SK-N-SH treated with all-trans-retinoic acid at 6 μM for 48 hours (cell line): ENCODE measurements at regions not wholly inside any gene's neighbourhood (a gene's known extent, or its start where the extent isn't known, plus 50 kb on each side); places are given as distances from the start of the nearest gene placed in this dataset.

ENCODE experiments used
- ATAC-seq: fragments of 200-7000 bp; cut with Tn5 transposase; 3 replicates; pipeline ENCODE4 v1.9.1; 2020; ENCODE audit warnings: mild to moderate bottlenecking, moderate library complexity
- ARNTL ChIP-seq: fragments of 450-650 bp; formaldehyde crosslinking; IDR thresholded peaks from 2 replicates; pipeline ENCODE4 v1.5.0; 2020; ENCODE audit warnings: low read depth, mild to moderate bottlenecking, moderate library complexity, borderline replicate concordance
- BACH2 ChIP-seq: fragments of 250-450 bp; sonication (Bioruptor Pico); IDR thresholded peaks from 2 replicates; pipeline ENCODE4 v1.9.0; 2021; ENCODE audit warnings: mild to moderate bottlenecking, borderline replicate concordance
- CSRNP3 ChIP-seq: fragments of 250-450 bp; sonication (Bioruptor Pico); IDR thresholded peaks from 2 replicates; pipeline ENCODE4 v1.5.1; 2021; ENCODE audit warnings: mild to moderate bottlenecking, moderate library complexity
- GLIS3 ChIP-seq: fragments of 250-450 bp; sonication (Bioruptor Pico); IDR thresholded peaks from 2 replicates; pipeline ENCODE4 v1.5.0; 2020; ENCODE audit warnings: mild to moderate bottlenecking, moderate library complexity
- ISL1 ChIP-seq: fragments of 250-450 bp; sonication (Bioruptor Pico); IDR thresholded peaks from 2 replicates; pipeline ENCODE4 v2.1.2; 2022; ENCODE audit warnings: mild to moderate bottlenecking, moderate library complexity
- OSR1 ChIP-seq: fragments of 250-450 bp; sonication (Bioruptor Pico); IDR thresholded peaks from 2 replicates; pipeline ENCODE4 v1.8.0; 2022; ENCODE audit warnings: moderate library complexity, mild to moderate bottlenecking, inconsistent platforms
- PATZ1 ChIP-seq: fragments of 250-450 bp; sonication (Bioruptor Pico); IDR thresholded peaks from 2 replicates; pipeline ENCODE4 v1.8.0; 2020; ENCODE audit warnings: mild to moderate bottlenecking, moderate library complexity, borderline replicate concordance
- POU6F1 ChIP-seq: fragments of 250-450 bp; sonication (Bioruptor Pico); IDR thresholded peaks from 2 replicates; pipeline ENCODE4 v1.8.0; 2021; ENCODE audit warnings: low read depth, mild to moderate bottlenecking, moderate library complexity, borderline replicate concordance
- RARB ChIP-seq: fragments of 250-450 bp; sonication (Bioruptor Pico); IDR thresholded peaks from 2 replicates; pipeline ENCODE4 v1.8.0; 2021; ENCODE audit warnings: mild to moderate bottlenecking, moderate library complexity
- SNAI2 ChIP-seq: fragments of 250-450 bp; sonication (Bioruptor Pico); IDR thresholded peaks from 2 replicates; pipeline ENCODE4 v1.5.0; 2020; ENCODE audit warnings: mild to moderate bottlenecking, moderate library complexity
- TCF4 ChIP-seq: fragments of 250-450 bp; sonication (Bioruptor Pico); IDR thresholded peaks from 2 replicates; pipeline ENCODE4 v1.8.0; 2021; ENCODE audit warnings: mild to moderate bottlenecking, moderate library complexity, borderline replicate concordance
- TOX ChIP-seq: fragments of 250-450 bp; sonication (Bioruptor Pico); IDR thresholded peaks from 2 replicates; pipeline ENCODE4 v1.8.0; 2021; ENCODE audit warnings: mild to moderate bottlenecking, moderate library complexity, borderline replicate concordance
- TSHZ2 ChIP-seq: fragments of 250-450 bp; sonication (Bioruptor Pico); IDR thresholded peaks from 2 replicates; pipeline ENCODE4 v1.5.0; 2020; ENCODE audit warnings: mild to moderate bottlenecking, moderate library complexity
- ZC3H10 ChIP-seq: fragments of 250-450 bp; sonication (Bioruptor Pico); IDR thresholded peaks from 2 replicates; pipeline ENCODE4 v1.5.1; 2021; ENCODE audit warnings: mild to moderate bottlenecking, moderate library complexity
- ZFP3 ChIP-seq: fragments of 250-450 bp; sonication (Bioruptor Pico); IDR thresholded peaks from 2 replicates; pipeline ENCODE4 v1.5.0; 2020; ENCODE audit warnings: mild to moderate bottlenecking, moderate library complexity
- ZFP30 ChIP-seq: fragments of 450-650 bp; formaldehyde crosslinking; IDR thresholded peaks from 2 replicates; pipeline ENCODE4 v1.5.0; 2022; ENCODE audit warnings: mild to moderate bottlenecking, moderate library complexity
- ZNF565 ChIP-seq: fragments of 450-650 bp; formaldehyde crosslinking; conservative IDR thresholded peaks from 2 replicates; pipeline ENCODE4 v1.5.0; 2020; ENCODE audit warnings: low read depth, mild to moderate bottlenecking, moderate library complexity
- ZNF70 ChIP-seq: fragments of 450-650 bp; formaldehyde crosslinking; IDR thresholded peaks from 2 replicates; pipeline ENCODE4 v1.5.0; 2020; ENCODE audit warnings: mild to moderate bottlenecking, moderate library complexity
- ZNF8 ChIP-seq: fragments of 450-650 bp; formaldehyde crosslinking; IDR thresholded peaks from 2 replicates; pipeline ENCODE4 v1.5.0; 2020; ENCODE audit warnings: mild to moderate bottlenecking, moderate library complexity

GRCh38 chr5:125715216-125715615 is 708.0 kb upstream of the GRAMD2B start:
- no peak for TF ChIP-seq RARB (CRISPR knock-in tag)
- TF ChIP-seq ZFP3 (CRISPR knock-in tag), result no peak
- TF ChIP-seq ZFP30 (CRISPR knock-in tag), result no peak
- TF ChIP-seq TSHZ2, result no peak
- no peak for TF ChIP-seq BACH2
- no peak for TF ChIP-seq ZC3H10 (CRISPR knock-in tag)
- no peak for TF ChIP-seq SNAI2 (CRISPR knock-in tag)
- TF ChIP-seq ARNTL (CRISPR knock-in tag), result no peak
- no peak for TF ChIP-seq ZNF70 (CRISPR knock-in tag)
- TF ChIP-seq TCF4 (CRISPR knock-in tag), result no peak
- no peak for TF ChIP-seq ISL1 (CRISPR knock-in tag)
- ATAC-seq, result no peak

GRCh38 chr5:125717209-125717608 is 706.0 kb upstream of the GRAMD2B start:
- peak; percentile 81 for ATAC-seq
- no peak for TF ChIP-seq TOX (CRISPR knock-in tag)
- TF ChIP-seq OSR1 (CRISPR knock-in tag), result no peak
- TF ChIP-seq PATZ1 (CRISPR knock-in tag), result no peak
- TF ChIP-seq ZFP3 (CRISPR knock-in tag), result no peak
- no peak for TF ChIP-seq ARNTL (CRISPR knock-in tag)
- TF ChIP-seq ZFP30 (CRISPR knock-in tag), result no peak
- no peak for TF ChIP-seq GLIS3 (CRISPR knock-in tag)
- TF ChIP-seq, all 23 proteins: peak for 0

- TF ChIP-seq ZNF70 (CRISPR knock-in tag) (no peak), POU6F1 (no peak), RARB (CRISPR knock-in tag) (no peak), ARNTL (CRISPR knock-in tag) (no peak), OSR1 (CRISPR knock-in tag) (no peak), ZNF8 (CRISPR knock-in tag) (no peak), TCF4 (CRISPR knock-in tag) (no peak), ZNF565 (no peak), ZC3H10 (CRISPR knock-in tag) (no peak), TSHZ2 (no peak), ISL1 (CRISPR knock-in tag) (no peak), CSRNP3 (CRISPR knock-in tag) (no peak)
- ATAC-seq, result no peak
Measured at GRCh38 chr5:125719681-125720347, 703.4 kb upstream of the GRAMD2B start.
